ENCODE measurements at regions not wholly inside any gene's neighbourhood (a gene's known extent, or its start where the extent isn't known, plus 50 kb on each side); places are given as distances from the start of the nearest gene placed in this dataset.

- no peak for TF ChIP-seq CTCF (IDR thresholded peaks at IDR 0.05)
- TF ChIP-seq POLR2A (IDR thresholded peaks at IDR 0.05): no peak
Observed at GRCh38 chr2:111685342-111685741, 198.7 kb downstream of the ANAPC1 start.

Measured in Peyer's patch (tissue), 4 donors.